ENCODE measurements at regions not wholly inside any gene's neighbourhood (a gene's known extent, or its start where the extent isn't known, plus 50 kb on each side); places are given as distances from the start of the nearest gene placed in this dataset.

- DNase-seq (ENCODE audit: low read depth) = no peak
Observed at GRCh38 chr5:61622156-61622555, 290.1 kb downstream of the ZSWIM6 start.

- DNase-seq (ENCODE audit: low read depth) = no peak
Observed at GRCh38 chr5:61623401-61624069, 291.5 kb downstream of the ZSWIM6 start.

GRCh38 chr5:61624553-61625136 lies 292.6 kb downstream of the ZSWIM6 start:
- no peak for DNase-seq (ENCODE audit: low read depth)

- no peak for DNase-seq (ENCODE audit: low read depth)
Observed at GRCh38 chr5:61625137-61625561, 293.1 kb downstream of the ZSWIM6 start.

GRCh38 chr5:61625681-61626621 lies 293.9 kb downstream of the ZSWIM6 start:
- no peak for DNase-seq (ENCODE audit: low read depth)

- DNase-seq (ENCODE audit: low read depth) = no peak
Observed at GRCh38 chr5:61626639-61627282, 294.7 kb downstream of the ZSWIM6 start.

GRCh38 chr5:61627531-61627930 lies 295.5 kb downstream of the ZSWIM6 start:
- DNase-seq (ENCODE audit: low read depth) = no peak

GRCh38 chr5:61630908-61631307 lies 298.9 kb downstream of the ZSWIM6 start:
- no peak for DNase-seq (ENCODE audit: low read depth)

- no peak for DNase-seq (ENCODE audit: low read depth)
Observed at GRCh38 chr5:61631438-61631941, 299.4 kb downstream of the ZSWIM6 start.

GRCh38 chr5:61632064-61632463 lies 300.0 kb downstream of the ZSWIM6 start:
- no peak for DNase-seq (ENCODE audit: low read depth)

- DNase-seq (ENCODE audit: low read depth) = no peak
Observed at GRCh38 chr5:61635271-61635670, 303.2 kb downstream of the ZSWIM6 start.

GRCh38 chr5:61637566-61637965 lies 305.5 kb downstream of the ZSWIM6 start:
- DNase-seq (ENCODE audit: low read depth) = no peak

- no peak for DNase-seq (ENCODE audit: low read depth)
Observed at GRCh38 chr5:61638476-61638875, 306.4 kb downstream of the ZSWIM6 start.

- DNase-seq (ENCODE audit: low read depth) = no peak
Observed at GRCh38 chr5:61640179-61641021, 308.3 kb downstream of the ZSWIM6 start.

GRCh38 chr5:61641748-61642565 lies 309.9 kb downstream of the ZSWIM6 start:
- DNase-seq (ENCODE audit: low read depth) = no peak

GRCh38 chr5:61647672-61648071 lies 315.6 kb downstream of the ZSWIM6 start:
- DNase-seq (ENCODE audit: low read depth) = no peak

- no peak for DNase-seq (ENCODE audit: low read depth)
Observed at GRCh38 chr5:61649231-61649630, 317.2 kb downstream of the ZSWIM6 start.

GRCh38 chr5:61649971-61650370 lies 317.9 kb downstream of the ZSWIM6 start:
- DNase-seq (ENCODE audit: low read depth) = no peak

- DNase-seq (ENCODE audit: low read depth) = no peak
Observed at GRCh38 chr5:61650661-61651060, 318.6 kb downstream of the ZSWIM6 start.

- no peak for DNase-seq (ENCODE audit: low read depth)
Observed at GRCh38 chr5:61651195-61651594, 319.1 kb downstream of the ZSWIM6 start.
